GM12875 (cell line): ENCODE measurements at regions not wholly inside any gene's neighbourhood (a gene's known extent, or its start where the extent isn't known, plus 50 kb on each side); places are given as distances from the start of the nearest gene placed in this dataset.
"Not testable (repeated sequence)": the region's sequence is repeated elsewhere in the genome, so short reads cannot be mapped to it uniquely, and the experiment has no call there.

ENCODE experiments used
- H3K4me3 ChIP-seq: one replicate; pipeline ENCODE4 v1.5.1; 2011; ENCODE audit warnings: low read depth, low read length, control low read depth
- TF ChIP-seq, protein P1 (sequence below): IDR thresholded peaks from 2 replicates; pipeline ENCODE4 v1.5.1; 2011; ENCODE audit warnings: low read depth, mild to moderate bottlenecking, control low read depth, inconsistent platforms, low read length, moderate library complexity, borderline replicate concordance; ENCODE audit not compliant: insufficient read depth

DNA sequence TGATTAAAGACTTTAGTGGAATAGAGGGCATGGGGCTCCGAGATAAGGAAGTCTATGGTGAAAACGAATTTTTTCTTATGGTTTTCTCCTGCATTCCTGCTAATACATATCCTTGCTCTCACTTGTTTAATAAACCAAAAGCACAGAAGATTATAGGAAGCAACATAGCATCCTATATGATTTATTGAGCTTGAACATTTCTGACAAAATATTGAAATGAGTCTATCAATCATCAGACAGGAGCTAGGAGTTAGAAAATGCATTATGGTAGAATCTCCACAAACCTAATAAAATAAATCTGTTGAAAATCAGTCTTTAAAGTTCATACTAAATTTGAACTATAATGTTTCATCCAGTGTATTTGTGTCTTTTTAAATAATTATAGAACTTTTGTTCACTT, 554.6 kb upstream of the RGMB start:
- H3K4me3 ChIP-seq, result no peak overlapping the region
- TF ChIP-seq, protein P1, sequence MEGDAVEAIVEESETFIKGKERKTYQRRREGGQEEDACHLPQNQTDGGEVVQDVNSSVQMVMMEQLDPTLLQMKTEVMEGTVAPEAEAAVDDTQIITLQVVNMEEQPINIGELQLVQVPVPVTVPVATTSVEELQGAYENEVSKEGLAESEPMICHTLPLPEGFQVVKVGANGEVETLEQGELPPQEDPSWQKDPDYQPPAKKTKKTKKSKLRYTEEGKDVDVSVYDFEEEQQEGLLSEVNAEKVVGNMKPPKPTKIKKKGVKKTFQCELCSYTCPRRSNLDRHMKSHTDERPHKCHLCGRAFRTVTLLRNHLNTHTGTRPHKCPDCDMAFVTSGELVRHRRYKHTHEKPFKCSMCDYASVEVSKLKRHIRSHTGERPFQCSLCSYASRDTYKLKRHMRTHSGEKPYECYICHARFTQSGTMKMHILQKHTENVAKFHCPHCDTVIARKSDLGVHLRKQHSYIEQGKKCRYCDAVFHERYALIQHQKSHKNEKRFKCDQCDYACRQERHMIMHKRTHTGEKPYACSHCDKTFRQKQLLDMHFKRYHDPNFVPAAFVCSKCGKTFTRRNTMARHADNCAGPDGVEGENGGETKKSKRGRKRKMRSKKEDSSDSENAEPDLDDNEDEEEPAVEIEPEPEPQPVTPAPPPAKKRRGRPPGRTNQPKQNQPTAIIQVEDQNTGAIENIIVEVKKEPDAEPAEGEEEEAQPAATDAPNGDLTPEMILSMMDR, result no peak

- H3K4me3 ChIP-seq, result no peak overlapping the region
- TF ChIP-seq, protein P1, result no peak
Measured at GRCh38 chr5:98227489-98227888, 546.0 kb upstream of the RGMB start.

DNA sequence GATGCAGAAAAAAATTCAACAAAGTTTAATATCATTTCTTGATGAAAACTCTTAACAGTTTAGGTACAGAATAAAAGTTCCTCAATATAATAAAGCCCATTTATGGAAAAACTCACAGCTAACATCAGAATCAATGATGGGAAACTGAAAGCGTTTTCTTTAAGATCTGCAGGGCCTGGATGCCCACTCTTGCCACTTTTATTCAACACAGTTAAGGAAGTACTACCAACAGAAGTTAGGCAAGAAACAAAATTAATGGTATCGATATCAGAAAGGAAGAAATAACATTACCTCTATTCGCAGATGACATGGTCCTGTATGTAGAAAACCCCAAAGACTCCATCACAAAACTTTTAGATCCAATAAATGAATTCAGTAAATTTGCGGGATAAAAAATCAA, 542.4 kb upstream of the RGMB start:
- TF ChIP-seq, protein P1, result no peak

DNA sequence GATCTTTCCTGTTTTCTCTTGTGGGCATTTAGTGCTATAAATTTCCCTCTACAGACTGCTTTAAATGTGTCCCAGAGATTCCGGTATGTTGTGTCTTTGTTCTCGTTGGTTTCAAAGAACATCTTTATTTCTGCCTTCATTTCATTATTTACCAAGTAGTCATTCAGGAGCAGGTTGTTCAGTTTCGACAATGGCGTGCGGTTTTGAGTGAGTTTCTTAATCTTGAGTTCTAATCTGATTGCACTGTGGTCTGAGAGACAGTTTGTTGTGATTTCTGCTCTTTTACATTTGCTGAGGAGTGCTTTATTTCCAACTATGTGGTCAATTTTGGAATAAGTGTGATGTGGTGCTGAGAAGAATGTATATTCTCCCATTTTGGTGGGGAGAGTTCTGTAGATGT, 535.7 kb upstream of the RGMB start:
- H3K4me3 ChIP-seq, result not testable (repeated sequence)

More for the DNA sequence above, 542.4 kb upstream of the RGMB start:
- no peak overlapping the region for H3K4me3 ChIP-seq

- TF ChIP-seq, protein P1, result no peak
- no peak overlapping the region for H3K4me3 ChIP-seq
Measured at GRCh38 chr5:98243972-98244371, 529.5 kb upstream of the RGMB start.

- no peak overlapping the region for H3K4me3 ChIP-seq
- TF ChIP-seq, protein P1, result no peak
Measured at GRCh38 chr5:98248949-98249348, 524.5 kb upstream of the RGMB start.

- H3K4me3 ChIP-seq, result no peak overlapping the region
- TF ChIP-seq, protein P1, result no peak
Measured at GRCh38 chr5:98258939-98259338, 514.5 kb upstream of the RGMB start.

DNA sequence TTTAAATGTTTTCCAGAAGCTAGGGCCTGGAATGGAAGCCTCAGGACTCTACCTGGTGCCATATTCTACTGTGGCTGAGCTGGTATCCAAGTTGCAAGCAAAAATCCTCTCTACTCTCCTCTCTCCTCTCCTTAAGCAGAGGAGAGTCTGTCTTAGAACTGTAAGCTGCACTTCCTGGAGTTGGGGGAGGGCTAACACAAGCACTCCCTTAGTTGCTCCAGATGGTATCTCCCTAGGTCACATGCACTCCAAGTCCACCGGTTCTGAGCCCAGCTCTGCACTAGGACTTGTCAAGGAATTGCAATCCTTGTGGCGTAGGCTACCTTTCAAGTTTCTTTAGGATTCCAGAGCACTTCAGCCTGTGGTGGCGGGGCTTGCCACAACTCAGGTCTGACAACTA, 513.9 kb upstream of the RGMB start:
- TF ChIP-seq, protein P1, result no peak
- H3K4me3 ChIP-seq, result no peak overlapping the region
